CD1c-positive myeloid dendritic cell (primary cell): ENCODE measurements at regions not wholly inside any gene's neighbourhood (a gene's known extent, or its start where the extent isn't known, plus 50 kb on each side); places are given as distances from the start of the nearest gene placed in this dataset.

Source experiments
- DNase-seq: peaks from one replicate; pipeline ENCODE4 v3.0.0-alpha.2; 2016; ENCODE audit errors: extremely low spot score

DNA sequence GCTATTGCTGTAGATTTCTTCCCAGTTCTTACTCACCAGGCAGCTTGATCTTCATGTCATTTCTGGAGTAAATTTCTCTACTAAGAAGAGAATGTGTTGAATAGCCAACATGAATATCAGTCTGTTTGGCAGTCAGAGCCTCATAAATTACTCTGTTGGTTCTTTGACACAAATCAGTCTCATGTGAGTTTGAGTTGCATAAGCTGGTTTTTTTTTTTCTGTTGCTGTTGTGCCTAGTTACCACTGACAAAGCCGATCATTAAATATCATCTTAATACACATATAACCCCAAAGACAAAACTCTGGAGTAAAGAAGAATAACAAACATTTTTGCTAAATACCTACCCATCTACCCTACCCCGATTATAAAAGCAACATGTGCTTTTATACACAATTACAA, 240.5 kb upstream of the KCNJ16 start:
- no peak for DNase-seq

- no peak for DNase-seq
Observed at GRCh38 chr17:69851736-69852135, 223.3 kb upstream of the KCNJ16 start.

GRCh38 chr17:69853541-69854224, 221.3 kb upstream of the KCNJ16 start:
- peak; percentile 42 for DNase-seq

- DNase-seq = no peak
Observed at GRCh38 chr17:69854225-69854780, 220.7 kb upstream of the KCNJ16 start.

GRCh38 chr17:69856946-69857345, 218.1 kb upstream of the KCNJ16 start:
- no peak for DNase-seq

- DNase-seq = no peak
Observed at GRCh38 chr17:69857412-69857835, 217.6 kb upstream of the KCNJ16 start.

DNA sequence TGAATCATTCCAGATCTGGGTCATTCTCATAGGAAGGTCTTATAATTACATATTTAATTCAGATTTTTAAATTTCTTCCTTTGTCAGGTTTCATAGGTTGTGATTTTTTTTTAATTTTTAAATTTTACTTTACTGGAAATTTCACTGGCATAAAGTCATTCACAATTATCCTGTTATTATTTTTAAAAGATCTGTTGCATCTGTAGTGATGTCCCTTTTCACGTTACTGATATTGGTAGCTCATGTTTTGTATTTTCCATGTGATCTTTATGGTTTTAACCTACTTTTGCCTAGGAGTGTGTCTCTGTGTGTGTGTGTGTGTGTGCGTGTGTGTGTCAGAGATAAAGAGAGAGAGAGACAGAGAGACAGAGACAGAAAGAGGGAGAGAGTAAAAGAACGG, 216.6 kb upstream of the KCNJ16 start:
- no peak for DNase-seq

DNA sequence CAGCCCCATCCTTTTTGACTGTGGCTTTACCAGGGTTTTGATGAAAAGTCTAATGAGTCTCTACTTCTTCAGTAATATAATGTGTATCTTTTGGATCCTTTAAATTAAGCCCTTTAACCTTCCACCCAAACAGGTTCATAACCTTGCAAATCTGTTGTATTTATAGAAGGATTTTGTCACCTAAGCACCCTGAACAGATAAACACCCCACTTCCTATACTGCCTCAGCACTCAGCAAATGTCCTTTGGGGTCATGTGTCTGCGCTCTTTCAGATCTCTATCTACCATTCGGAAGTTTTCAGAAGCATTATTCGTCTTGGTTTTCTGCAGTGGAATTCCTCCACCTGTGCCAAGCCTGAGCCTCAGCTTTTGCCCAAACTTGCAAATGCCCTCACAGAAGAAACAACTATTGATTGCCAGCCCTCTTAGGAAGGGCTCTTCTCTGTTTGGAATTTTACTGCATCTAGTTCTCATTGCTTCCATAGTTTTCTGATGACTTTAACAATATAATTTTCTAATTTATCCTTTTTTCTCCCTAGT, 214.8 kb upstream of the KCNJ16 start:
- no peak for DNase-seq

DNA sequence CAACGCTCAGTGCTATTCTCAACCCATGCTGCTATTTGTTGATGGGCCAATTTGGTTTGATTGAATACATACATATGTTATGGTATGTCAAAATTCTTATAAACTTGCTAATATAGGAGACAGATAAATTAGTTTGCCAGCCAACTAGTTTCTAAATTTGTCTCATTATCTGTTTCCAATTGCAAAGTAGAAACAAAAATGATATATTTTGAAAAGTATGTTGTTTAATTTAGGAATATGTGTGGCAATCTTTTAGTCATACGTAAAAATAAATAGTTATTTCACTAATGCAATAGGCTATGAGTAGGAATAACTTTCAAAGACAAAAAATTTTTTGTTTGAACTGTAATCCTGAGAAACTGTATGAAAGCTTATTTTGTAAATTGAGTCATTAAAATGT, 210.6 kb upstream of the KCNJ16 start:
- DNase-seq = no peak

- no peak for DNase-seq
Observed at GRCh38 chr17:69869667-69870066, 205.4 kb upstream of the KCNJ16 start.

GRCh38 chr17:69870091-69870530, 204.9 kb upstream of the KCNJ16 start:
- no peak for DNase-seq

DNA sequence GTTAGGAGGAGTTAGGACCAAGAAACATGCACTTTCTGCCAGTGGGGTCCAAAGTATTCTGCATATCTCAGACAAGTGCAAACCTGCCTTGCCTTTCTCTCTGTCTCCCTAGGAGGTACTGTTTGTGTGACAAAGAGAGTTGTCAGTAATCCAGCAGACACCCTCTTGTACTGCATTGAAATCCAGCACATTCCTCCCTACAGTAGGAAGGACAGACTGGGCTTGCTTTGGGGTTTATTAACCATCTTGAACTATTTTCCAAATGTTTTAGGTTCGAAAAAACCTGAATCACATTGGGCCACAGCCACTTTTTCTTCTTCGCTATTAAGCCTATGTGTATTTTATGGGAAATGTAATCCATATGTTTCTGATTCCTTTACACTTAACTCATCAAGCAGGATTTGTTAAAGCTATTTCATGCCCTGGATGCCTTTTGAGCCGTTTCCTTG, 204.2 kb upstream of the KCNJ16 start:
- DNase-seq = no peak

GRCh38 chr17:69871318-69871717, 203.7 kb upstream of the KCNJ16 start:
- DNase-seq = no peak

GRCh38 chr17:69872675-69873262, 202.3 kb upstream of the KCNJ16 start:
- DNase-seq = no peak

GRCh38 chr17:69874175-69874670, 200.8 kb upstream of the KCNJ16 start:
- DNase-seq = peak; percentile 26

- DNase-seq = peak; percentile 41
Observed at GRCh38 chr17:69876757-69877156, 198.3 kb upstream of the KCNJ16 start.

- DNase-seq = no peak
Observed at GRCh38 chr17:69878661-69879060, 196.4 kb upstream of the KCNJ16 start.

DNA sequence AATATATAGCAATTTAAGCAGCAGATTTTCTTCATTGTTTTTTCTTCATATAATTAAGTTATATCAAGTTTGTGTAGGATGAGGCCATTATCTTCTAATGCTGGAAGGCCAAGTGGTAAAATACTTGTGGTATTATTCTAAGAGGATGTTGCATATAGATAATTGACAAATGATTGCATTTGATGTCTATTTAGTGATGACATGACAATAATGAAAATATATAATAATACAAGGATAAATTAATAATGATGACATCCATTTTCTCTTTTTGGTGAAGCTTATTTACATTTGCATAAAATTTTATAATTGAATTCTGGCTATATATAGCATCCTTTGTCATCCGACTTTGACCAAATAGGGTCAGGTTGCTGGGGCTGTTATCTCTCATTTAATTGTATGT, 195.4 kb upstream of the KCNJ16 start:
- DNase-seq = no peak

- no peak for DNase-seq
Observed at GRCh38 chr17:69880591-69881112, 194.4 kb upstream of the KCNJ16 start.

DNA sequence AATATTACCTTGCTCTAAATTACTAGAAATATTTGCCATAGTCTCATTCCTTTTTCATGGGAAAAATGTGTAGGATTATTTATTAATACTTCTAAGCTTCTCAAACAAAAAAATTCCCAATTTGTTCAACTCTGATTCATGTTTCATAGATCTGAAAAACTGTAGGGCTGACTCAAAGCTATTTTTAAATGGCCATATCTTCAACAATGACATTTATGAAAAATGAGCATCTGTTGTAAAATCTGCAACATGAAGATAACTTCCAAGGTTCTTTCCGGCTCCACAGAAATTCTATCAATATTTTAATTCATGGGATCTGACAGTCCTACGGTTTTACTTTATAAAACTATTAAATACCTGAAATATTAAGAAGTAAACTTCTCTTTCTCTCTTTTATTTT, 192.7 kb upstream of the KCNJ16 start:
- no peak for DNase-seq

DNA sequence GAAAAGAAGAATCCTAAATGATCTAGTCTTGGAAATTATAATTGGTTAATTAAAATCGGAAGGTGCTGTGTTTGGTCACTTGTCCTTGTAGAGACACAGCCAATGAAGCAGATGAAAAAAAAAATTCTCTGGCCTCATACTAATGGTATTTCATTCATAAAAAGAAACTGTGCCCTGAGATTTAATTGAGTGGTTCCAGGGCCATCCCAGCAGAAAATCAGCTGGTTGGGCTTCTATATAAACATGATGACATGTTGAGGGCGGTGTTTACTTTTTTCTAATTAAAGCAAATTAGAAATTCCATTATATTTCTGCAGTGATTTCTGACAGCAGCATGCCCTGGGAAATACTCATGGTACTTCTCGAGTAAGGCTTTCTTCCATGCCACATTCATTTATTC, 191.9 kb upstream of the KCNJ16 start:
- DNase-seq = no peak

GRCh38 chr17:69884356-69884755, 190.7 kb upstream of the KCNJ16 start:
- DNase-seq = no peak

DNA sequence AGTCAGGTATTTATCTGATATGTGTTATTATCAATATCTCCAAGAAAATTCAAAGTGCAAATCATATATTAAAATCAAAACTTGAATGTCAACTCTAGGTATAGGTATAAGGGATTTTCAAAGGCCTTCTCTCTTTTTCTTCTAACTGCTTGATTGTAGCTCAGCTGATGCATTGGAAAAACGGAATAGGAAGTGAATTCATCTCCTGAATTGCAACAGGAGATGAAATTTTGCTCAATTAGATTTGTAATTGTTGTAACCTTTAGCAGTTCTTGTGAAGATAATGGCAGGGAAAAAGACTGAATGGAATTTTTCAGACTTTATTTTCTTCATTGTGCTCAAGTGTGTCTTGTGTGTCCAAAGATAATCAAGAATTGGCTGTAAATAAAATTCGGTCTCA, 190.2 kb upstream of the KCNJ16 start:
- DNase-seq = no peak
